GM12891 (cell line): ENCODE measurements at regions not wholly inside any gene's neighbourhood (a gene's known extent, or its start where the extent isn't known, plus 50 kb on each side); places are given as distances from the start of the nearest gene placed in this dataset.

ENCODE experiments used
- PAX5 ChIP-seq: IDR thresholded peaks from 2 replicates; pipeline ENCODE4 v1.6.1; 2011; ENCODE audit warnings: low read length, moderate library complexity, mild to moderate bottlenecking; ENCODE audit not compliant: insufficient read depth, severe bottlenecking
- POLR2A ChIP-seq: IDR thresholded peaks from 2 replicates; pipeline ENCODE4 v1.6.1; 2011; ENCODE audit warnings: low read depth, low read length, control low read depth
- POLR2AphosphoS5 ChIP-seq: IDR thresholded peaks from 2 replicates; pipeline ENCODE4 v1.6.1; 2011; ENCODE audit warnings: low read depth, low read length, control low read depth
- POU2F2 ChIP-seq: IDR thresholded peaks from 2 replicates; pipeline ENCODE4 v1.6.1; 2011; ENCODE audit warnings: low read depth, mild to moderate bottlenecking, control low read depth, low read length, moderate library complexity
- SPI1 ChIP-seq: IDR thresholded peaks from 2 replicates; pipeline ENCODE4 v1.6.1; 2011; ENCODE audit warnings: low read depth, low read length, control low read depth
- TAF1 ChIP-seq: IDR thresholded peaks from 2 replicates; pipeline ENCODE4 v1.6.1; 2011; ENCODE audit warnings: low read depth, low read length, control low read depth

GRCh38 chr7:153185936-153186335 is 426.4 kb downstream of the ACTR3B start:
- TF ChIP-seq POLR2AphosphoS5 (no peak), POLR2A (no peak), SPI1 (no peak), PAX5 (no peak), TAF1 (no peak), POU2F2 (no peak)
